Neural cell (in vitro differentiated cells): ENCODE measurements at regions not wholly inside any gene's neighbourhood (a gene's known extent, or its start where the extent isn't known, plus 50 kb on each side); places are given as distances from the start of the nearest gene placed in this dataset.

Source experiments
- H2AFZ ChIP-seq: fragments of 200-600, 300-800 bp; sonication (generic), shearing (Covaris generic); 2 replicates; pipeline ENCODE4 v1.6.0; 2014; ENCODE audit warnings: low read depth, mild to moderate bottlenecking, antibody characterized with exemption, low read length, moderate library complexity
- H3F3A ChIP-seq: fragments of 200-600 bp; shearing (Covaris generic); 2 replicates; pipeline ENCODE4 v1.6.1; 2016; ENCODE audit warnings: mild to moderate bottlenecking, moderate library complexity, mixed read lengths, antibody characterized with exemption, low read length; ENCODE audit not compliant: insufficient read depth, poor library complexity, severe bottlenecking
- H3K27ac ChIP-seq: fragments of 200-600, 300-800 bp; sonication (generic), shearing (Covaris generic); 2 replicates; pipeline ENCODE4 v1.5.1; 2014; ENCODE audit warnings: mild to moderate bottlenecking, low read length, moderate library complexity
- H3K27me3 ChIP-seq: fragments of 300-800, 200-600 bp; sonication (generic), shearing (Covaris generic); 2 replicates; pipeline ENCODE4 v1.6.0; 2014; ENCODE audit warnings: mild to moderate bottlenecking, low read depth, low read length, moderate library complexity; ENCODE audit not compliant: insufficient read depth
- H3K36me3 ChIP-seq: fragments of 300-800, 200-600 bp; sonication (generic), shearing (Covaris generic); 2 replicates; pipeline ENCODE4 v1.5.1; 2014; ENCODE audit warnings: mild to moderate bottlenecking, antibody characterized with exemption, low read length, moderate library complexity; ENCODE audit not compliant: insufficient read depth
- H3K4me2 ChIP-seq: fragments of 300-800, 200-600 bp; sonication (generic), shearing (Covaris generic); 2 replicates; pipeline ENCODE4 v1.6.0; 2014; ENCODE audit warnings: mild to moderate bottlenecking, low read length
- H3K4me3 ChIP-seq: fragments of 300-800, 200-600 bp; sonication (generic), shearing (Covaris generic); 2 replicates; pipeline ENCODE4 v1.5.1; 2014; ENCODE audit warnings: mild to moderate bottlenecking, low read length, moderate library complexity
- H3K79me2 ChIP-seq: fragments of 200-600 bp; shearing (Covaris generic); replicated peaks from 2 replicates; pipeline ENCODE4 v1.6.0; 2014; ENCODE audit warnings: mild to moderate bottlenecking, low read length, moderate library complexity; ENCODE audit not compliant: insufficient read depth
- H3K9ac ChIP-seq: fragments of 300-800, 200-600 bp; sonication (generic), shearing (Covaris generic); 2 replicates; pipeline ENCODE4 v1.6.1; 2016; ENCODE audit warnings: mild to moderate bottlenecking, low read length, mixed read lengths
- H3K9me2 ChIP-seq: fragments of 200-600 bp; shearing (Covaris generic); 2 replicates; pipeline ENCODE4 v1.6.1; 2016; ENCODE audit warnings: mild to moderate bottlenecking, low read length, mixed read lengths; ENCODE audit not compliant: insufficient read depth
- H3K9me3 ChIP-seq: fragments of 200-600, 300-800 bp; sonication (generic), shearing (Covaris generic); 2 replicates; pipeline ENCODE4 v1.6.1; 2016; ENCODE audit warnings: mild to moderate bottlenecking, mixed run types, low read length, moderate library complexity, mixed read lengths
- H4K20me1 ChIP-seq: fragments of 200-600 bp; shearing (Covaris generic); 2 replicates; pipeline ENCODE4 v1.6.1; 2016; ENCODE audit warnings: mild to moderate bottlenecking, mixed run types; ENCODE audit not compliant: insufficient read depth
- CTCF ChIP-seq: fragments of 450-650 bp; IDR thresholded peaks from 2 replicates; pipeline ENCODE4 v1.5.1; 2014; ENCODE audit warnings: antibody characterized with exemption, mild to moderate bottlenecking, moderate library complexity; ENCODE audit not compliant: poor library complexity, severe bottlenecking
- EP300 ChIP-seq: fragments of 450-650 bp; conservative IDR thresholded peaks from 2 replicates; pipeline ENCODE4 v1.6.1; 2014; ENCODE audit warnings: antibody characterized with exemption, mild to moderate bottlenecking, moderate library complexity; ENCODE audit not compliant: poor library complexity, severe bottlenecking
- EZH2 ChIP-seq: fragments of 200-600, 300-800 bp; shearing (Covaris generic), sonication (generic); IDR thresholded peaks from 2 replicates; pipeline ENCODE4 v1.6.1; 2014; ENCODE audit warnings: antibody characterized with exemption, low read length, borderline replicate concordance, mild to moderate bottlenecking; ENCODE audit not compliant: insufficient read depth, poor library complexity, severe bottlenecking
- MXI1 ChIP-seq: fragments of 450-650 bp; conservative IDR thresholded peaks from 2 replicates; pipeline ENCODE4 v1.6.1; 2014; ENCODE audit warnings: antibody characterized with exemption, mild to moderate bottlenecking; ENCODE audit not compliant: poor library complexity, severe bottlenecking
- POLR2AphosphoS5 ChIP-seq: IDR thresholded peaks from 2 replicates; pipeline ENCODE4 v1.6.1; 2012
- RAD21 ChIP-seq: fragments of 450-650 bp; conservative IDR thresholded peaks from 2 replicates; pipeline ENCODE4 v1.6.1; 2014; ENCODE audit warnings: antibody characterized with exemption, mild to moderate bottlenecking, moderate library complexity
- REST ChIP-seq: IDR thresholded peaks from 2 replicates; pipeline ENCODE4 v1.6.1; 2012; ENCODE audit warnings: borderline replicate concordance
- SMC3 ChIP-seq: fragments of 450-650 bp; conservative IDR thresholded peaks from 2 replicates; pipeline ENCODE4 v1.6.1; 2014; ENCODE audit warnings: antibody characterized with exemption, mild to moderate bottlenecking, moderate library complexity; ENCODE audit not compliant: poor library complexity
- TAF1 ChIP-seq: IDR thresholded peaks from 2 replicates; pipeline ENCODE4 v1.6.1; 2012; ENCODE audit warnings: low read depth

GRCh38 chr1:56404066-56404465, 175.3 kb downstream of the PLPP3 start:
- Histone ChIP-seq H3K27me3 (no peaks in the 10 kb centered on the region), H3K27ac (no peak overlapping the region), H3K9ac (no peak overlapping the region), H3K4me3 (no peak overlapping the region), H4K20me1 (no peaks in the 10 kb centered on the region), H3K36me3 (no peaks in the 10 kb centered on the region), H3K9me2 (no peaks in the 10 kb centered on the region), H2AFZ (no peak overlapping the region), H3F3A (no peaks in the 10 kb centered on the region), H3K9me3 (no peaks in the 10 kb centered on the region), H3K79me2 (no peaks in the 10 kb centered on the region), H3K4me2 (no peak overlapping the region)
- TF ChIP-seq RAD21 (no peak), CTCF (no peak), MXI1 (no peak), REST (no peak), EZH2 (no peak), TAF1 (no peak), EP300 (no peak), POLR2AphosphoS5 (no peak), SMC3 (no peak)

- no peak overlapping the region for H3K9ac ChIP-seq
- H3K27ac ChIP-seq, result no peak overlapping the region
- H2AFZ ChIP-seq, result no peak overlapping the region
- H3F3A ChIP-seq, result no peaks in the 10 kb centered on the region
- H3K4me3 ChIP-seq, result no peak overlapping the region
- H3K9me2 ChIP-seq, result no peaks in the 10 kb centered on the region
- H3K27me3 ChIP-seq, result no peaks in the 10 kb centered on the region
- H3K36me3 ChIP-seq, result no peaks in the 10 kb centered on the region
- no peak for TF ChIP-seq EP300
- TF ChIP-seq RAD21, result no peak
- no peak for TF ChIP-seq POLR2AphosphoS5
- no peak for TF ChIP-seq CTCF
- TF ChIP-seq EZH2, result no peak
- TF ChIP-seq MXI1, result no peak
- TF ChIP-seq TAF1, result no peak
- H4K20me1 ChIP-seq, result no peaks in the 10 kb centered on the region
- H3K9me3 ChIP-seq, result no peaks in the 10 kb centered on the region
- H3K79me2 ChIP-seq, result no peaks in the 10 kb centered on the region
- H3K4me2 ChIP-seq, result no peak overlapping the region
Observed at GRCh38 chr1:56403321-56403720, 176.0 kb downstream of the PLPP3 start.
